ENCODE measurements at regions not wholly inside any gene's neighbourhood (a gene's known extent, or its start where the extent isn't known, plus 50 kb on each side); places are given as distances from the start of the nearest gene placed in this dataset.

DNA sequence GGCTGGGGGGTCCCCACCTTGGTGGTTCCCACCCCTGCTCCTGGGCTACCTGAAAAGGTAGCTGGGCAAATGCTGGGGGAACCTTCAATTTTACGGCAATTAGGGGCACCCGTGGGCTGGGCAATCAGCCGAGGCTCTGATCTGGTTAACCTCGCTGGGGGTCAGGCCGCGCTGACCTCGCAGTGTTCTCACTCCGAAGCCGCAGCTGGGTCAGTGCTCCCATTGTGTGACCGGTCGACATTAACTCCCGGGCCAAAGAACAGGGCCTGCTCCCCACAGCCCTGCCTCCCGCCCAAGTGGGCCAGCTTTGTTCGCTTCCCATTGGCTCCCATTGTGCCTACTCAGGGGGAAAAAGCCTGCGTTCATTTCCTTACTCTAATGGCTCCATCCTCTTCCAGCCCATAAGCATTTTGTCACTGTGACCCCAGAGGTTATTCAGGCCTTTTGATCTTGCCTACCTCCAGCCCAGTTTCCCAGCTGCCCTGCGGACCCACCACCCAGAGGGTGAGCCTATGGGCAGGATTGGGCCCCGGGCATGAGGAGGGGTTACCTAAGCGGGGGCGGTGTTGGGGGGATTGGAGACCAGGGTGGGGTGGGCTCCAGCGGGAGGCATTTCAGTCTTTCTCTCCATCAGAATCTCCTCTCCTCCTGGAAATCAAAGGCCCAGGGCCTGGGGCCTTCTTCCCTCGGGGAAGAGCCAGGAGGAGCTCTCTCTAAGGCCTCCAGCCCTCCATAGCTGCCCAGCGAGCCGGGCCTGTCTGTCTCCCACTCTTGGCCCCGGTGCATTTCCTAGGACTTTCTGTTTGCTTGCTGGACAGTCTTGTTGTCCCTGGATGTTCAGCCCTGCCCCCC, 90.1 kb downstream of the MYCN start:
- no peak overlapping the region for H3K4me3 Mint-ChIP-seq
- H3K27ac Mint-ChIP-seq, result no peak overlapping the region
- no peaks in the 10 kb centered on the region for H3K4me1 Mint-ChIP-seq
- ChIA-PET CTCF (no interaction called here), POLR2A (no interaction called here)
- no peaks in the 10 kb centered on the region for H3K9me3 Mint-ChIP-seq
- H3K36me3 Mint-ChIP-seq (ENCODE audit: low read depth), result no peaks in the 10 kb centered on the region
- intact Hi-C loops (cut with micrococcal nuclease), result no loop called here
- DNase-seq, result no peak
- H3K27me3 Mint-ChIP-seq, result no peaks in the 10 kb centered on the region
- ATAC-seq (ENCODE audit: low read depth), result no peak
- TF ChIP-seq, protein P1, sequence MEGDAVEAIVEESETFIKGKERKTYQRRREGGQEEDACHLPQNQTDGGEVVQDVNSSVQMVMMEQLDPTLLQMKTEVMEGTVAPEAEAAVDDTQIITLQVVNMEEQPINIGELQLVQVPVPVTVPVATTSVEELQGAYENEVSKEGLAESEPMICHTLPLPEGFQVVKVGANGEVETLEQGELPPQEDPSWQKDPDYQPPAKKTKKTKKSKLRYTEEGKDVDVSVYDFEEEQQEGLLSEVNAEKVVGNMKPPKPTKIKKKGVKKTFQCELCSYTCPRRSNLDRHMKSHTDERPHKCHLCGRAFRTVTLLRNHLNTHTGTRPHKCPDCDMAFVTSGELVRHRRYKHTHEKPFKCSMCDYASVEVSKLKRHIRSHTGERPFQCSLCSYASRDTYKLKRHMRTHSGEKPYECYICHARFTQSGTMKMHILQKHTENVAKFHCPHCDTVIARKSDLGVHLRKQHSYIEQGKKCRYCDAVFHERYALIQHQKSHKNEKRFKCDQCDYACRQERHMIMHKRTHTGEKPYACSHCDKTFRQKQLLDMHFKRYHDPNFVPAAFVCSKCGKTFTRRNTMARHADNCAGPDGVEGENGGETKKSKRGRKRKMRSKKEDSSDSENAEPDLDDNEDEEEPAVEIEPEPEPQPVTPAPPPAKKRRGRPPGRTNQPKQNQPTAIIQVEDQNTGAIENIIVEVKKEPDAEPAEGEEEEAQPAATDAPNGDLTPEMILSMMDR (IDR thresholded peaks at IDR 0.05), result no peak

DNA sequence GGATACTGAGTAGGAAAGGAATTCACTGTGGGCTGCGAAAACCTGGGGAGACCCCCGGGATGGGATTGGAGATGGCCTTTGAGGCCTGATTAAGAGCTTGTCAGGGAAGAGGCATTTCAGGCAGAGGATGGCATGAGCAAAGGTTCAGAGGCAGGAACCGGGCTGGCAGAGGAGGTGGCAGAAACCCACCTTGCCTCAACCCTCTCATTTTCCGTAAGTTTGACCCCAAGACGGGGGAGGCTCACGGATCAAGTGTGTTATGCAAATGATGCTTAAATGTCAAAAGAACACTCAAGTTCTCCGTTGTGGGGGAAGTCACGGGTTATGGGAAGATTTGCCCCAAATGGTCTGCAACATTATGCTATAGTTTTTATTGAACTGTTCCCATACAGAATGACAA, 88.3 kb downstream of the MYCN start:
- CTCF ChIA-PET, result no interaction called here
- DNase-seq (no peak), ATAC-seq (ENCODE audit: low read depth) (no peak)
- Mint-ChIP-seq H3K9me3 (no peaks in the 10 kb centered on the region), H3K27me3 (no peaks in the 10 kb centered on the region), H3K4me1 (no peaks in the 10 kb centered on the region), H3K4me3 (no peak overlapping the region), H3K27ac (no peak overlapping the region), H3K36me3 (ENCODE audit: low read depth) (no peaks in the 10 kb centered on the region)
- intact Hi-C loops (cut with micrococcal nuclease), result no loop called here
- POLR2A ChIA-PET, result no interaction called here
- TF ChIP-seq, protein P1 (IDR thresholded peaks at IDR 0.05), result no peak

DNA sequence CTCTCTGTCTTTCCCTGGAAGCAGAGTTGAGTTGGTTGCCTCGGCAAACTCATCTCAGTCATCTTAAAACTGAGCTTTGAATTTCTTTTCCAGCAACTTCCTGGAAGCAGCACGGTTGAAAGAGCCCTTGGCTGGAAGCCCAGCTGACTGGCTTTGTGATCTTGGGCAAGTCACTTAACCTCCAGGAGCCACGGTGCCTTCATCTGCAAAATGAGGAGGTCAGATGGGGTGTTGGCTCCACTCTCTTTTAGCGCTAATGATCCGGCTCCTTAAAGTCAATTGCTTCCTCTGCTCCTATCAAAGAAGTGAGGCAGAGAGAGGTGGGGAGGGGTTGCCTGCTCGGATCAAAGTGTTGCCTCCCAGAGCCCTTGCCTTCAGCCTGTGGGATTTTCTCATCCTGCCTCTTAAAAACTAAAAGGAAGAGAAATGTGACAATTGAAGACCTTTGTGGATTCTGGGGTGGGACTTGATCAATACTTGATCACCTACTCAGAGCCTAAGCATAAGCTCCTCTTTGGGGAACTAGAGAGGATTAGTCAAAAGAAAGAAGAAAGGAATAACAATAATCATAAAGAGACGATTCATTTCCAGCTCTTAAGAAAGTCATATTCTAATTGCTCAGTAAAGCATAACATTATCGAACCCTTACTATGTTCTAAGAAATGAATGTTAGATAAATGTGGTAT, 86.6 kb downstream of the MYCN start:
- no peaks in the 10 kb centered on the region for H3K9me3 Mint-ChIP-seq
- H3K27ac Mint-ChIP-seq, result no peak overlapping the region
- TF ChIP-seq, protein P1 (IDR thresholded peaks at IDR 0.05), result no peak
- ATAC-seq (ENCODE audit: low read depth) (no peak), DNase-seq (no peak)
- H3K27me3 Mint-ChIP-seq, result no peaks in the 10 kb centered on the region
- CTCF ChIA-PET, result no interaction called here
- no peaks in the 10 kb centered on the region for H3K4me1 Mint-ChIP-seq
- no peak overlapping the region for H3K4me3 Mint-ChIP-seq
- intact Hi-C loops (cut with micrococcal nuclease), result no loop called here
- POLR2A ChIA-PET, result no interaction called here
- H3K36me3 Mint-ChIP-seq (ENCODE audit: low read depth), result no peaks in the 10 kb centered on the region

DNA sequence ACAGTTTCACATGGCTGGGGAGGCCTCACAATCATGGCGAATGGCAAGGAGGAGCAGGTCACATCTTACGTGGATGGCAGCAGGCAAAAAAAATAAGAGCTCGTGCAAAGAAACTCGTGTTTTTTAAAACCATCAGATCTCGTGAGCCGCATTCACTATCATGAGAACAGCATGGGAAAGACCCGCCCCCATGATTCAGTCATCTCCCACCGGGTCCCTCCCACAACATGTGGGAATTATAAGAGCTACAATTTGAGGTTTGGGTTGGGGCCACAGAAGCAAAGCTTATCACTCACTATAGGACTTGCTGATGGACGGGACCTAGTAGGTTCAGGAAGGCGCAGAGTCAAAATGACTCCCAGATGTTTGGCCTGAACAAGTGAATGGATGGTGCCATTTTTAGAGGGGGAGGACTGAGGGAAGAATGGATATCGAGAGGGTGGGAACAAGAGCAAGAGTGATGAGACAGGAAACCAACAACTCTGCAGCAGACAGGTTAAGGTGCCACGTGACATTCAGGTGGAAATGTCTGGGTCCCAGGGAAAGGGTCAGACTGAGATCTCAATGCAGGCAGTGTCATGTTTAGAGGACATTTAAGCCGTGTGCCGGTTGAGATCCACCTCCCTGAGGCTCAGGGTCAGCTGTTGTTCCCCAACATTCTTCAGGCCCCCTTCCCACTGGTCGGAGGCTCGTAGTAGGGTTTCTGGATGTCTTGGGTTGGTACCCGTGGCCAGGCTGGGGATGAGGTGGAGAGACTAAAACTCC, 85.7 kb downstream of the MYCN start:
- Mint-ChIP-seq H3K4me1 (no peaks in the 10 kb centered on the region), H3K4me3 (no peak overlapping the region), H3K27me3 (no peaks in the 10 kb centered on the region), H3K27ac (no peak overlapping the region), H3K36me3 (ENCODE audit: low read depth) (no peaks in the 10 kb centered on the region), H3K9me3 (no peaks in the 10 kb centered on the region)
- no peak for DNase-seq
- no peak for ATAC-seq (ENCODE audit: low read depth)
- TF ChIP-seq, protein P1 (IDR thresholded peaks at IDR 0.05), result no peak
- ChIA-PET POLR2A (no interaction called here), CTCF (no interaction called here)
- intact Hi-C loops (cut with micrococcal nuclease), result no loop called here

Measured in activated B cell treated with CpG ODN at 0.5 μM for 24 hours (primary cell).